ENCODE measurements at regions not wholly inside any gene's neighbourhood (a gene's known extent, or its start where the extent isn't known, plus 50 kb on each side); places are given as distances from the start of the nearest gene placed in this dataset.

GRCh38 chr12:39012870-39013269 is 107.5 kb upstream of the CPNE8 start:
- Mint-ChIP-seq H3K4me3 (no peak overlapping the region), H3K9me3 (peaks cover 3 to 6% of the 10 kb centered on the region in 2 donors), H3K27ac (no peak overlapping the region), H3K4me1 (ENCODE audit: low read depth) (no peaks in the 10 kb centered on the region), H3K27me3 (ENCODE audit: low read depth) (no peaks in the 10 kb centered on the region), H3K36me3 (ENCODE audit: insufficient read depth in 2 of 2) (no peaks in the 10 kb centered on the region)
- ATAC-seq (replicated peaks in 1 of 2) (no peak), DNase-seq (no peak)

GRCh38 chr12:39011166-39011565 is 105.8 kb upstream of the CPNE8 start:
- H3K27me3 Mint-ChIP-seq (ENCODE audit: low read depth): no peaks in the 10 kb centered on the region
- no peak overlapping the region for H3K4me3 Mint-ChIP-seq
- H3K4me1 Mint-ChIP-seq (ENCODE audit: low read depth): no peaks in the 10 kb centered on the region
- H3K9me3 Mint-ChIP-seq: peaks cover 3 to 9% of the 10 kb centered on the region in 2 donors
- H3K36me3 Mint-ChIP-seq (ENCODE audit: insufficient read depth in 2 of 2): no peaks in the 10 kb centered on the region
- ATAC-seq (replicated peaks in 1 of 2) (no peak), DNase-seq (no peak)
- H3K27ac Mint-ChIP-seq: no peak overlapping the region

- H3K4me1 Mint-ChIP-seq (ENCODE audit: low read depth): no peaks in the 10 kb centered on the region
- no peak overlapping the region for H3K27ac Mint-ChIP-seq
- peaks cover 3 to 10% of the 10 kb centered on the region in 2 donors for H3K9me3 Mint-ChIP-seq
- DNase-seq (no peak), ATAC-seq (replicated peaks in 1 of 2) (no peak)
- no peaks in the 10 kb centered on the region for H3K36me3 Mint-ChIP-seq (ENCODE audit: insufficient read depth in 2 of 2)
- H3K4me3 Mint-ChIP-seq: no peak overlapping the region
- no peaks in the 10 kb centered on the region for H3K27me3 Mint-ChIP-seq (ENCODE audit: low read depth)
Measured at GRCh38 chr12:39010406-39010805, 105.0 kb upstream of the CPNE8 start.

GRCh38 chr12:39007619-39008018 is 102.2 kb upstream of the CPNE8 start:
- ATAC-seq (replicated peaks in 1 of 2): no peak
- Mint-ChIP-seq H3K36me3 (ENCODE audit: insufficient read depth in 2 of 2) (no peaks in the 10 kb centered on the region), H3K4me1 (ENCODE audit: low read depth) (no peaks in the 10 kb centered on the region), H3K27me3 (ENCODE audit: low read depth) (no peaks in the 10 kb centered on the region), H3K4me3 (no peak overlapping the region), H3K27ac (no peak overlapping the region), H3K9me3 (peaks cover 0 to 6% of the 10 kb centered on the region in 2 donors)
- DNase-seq: no peak

DNA sequence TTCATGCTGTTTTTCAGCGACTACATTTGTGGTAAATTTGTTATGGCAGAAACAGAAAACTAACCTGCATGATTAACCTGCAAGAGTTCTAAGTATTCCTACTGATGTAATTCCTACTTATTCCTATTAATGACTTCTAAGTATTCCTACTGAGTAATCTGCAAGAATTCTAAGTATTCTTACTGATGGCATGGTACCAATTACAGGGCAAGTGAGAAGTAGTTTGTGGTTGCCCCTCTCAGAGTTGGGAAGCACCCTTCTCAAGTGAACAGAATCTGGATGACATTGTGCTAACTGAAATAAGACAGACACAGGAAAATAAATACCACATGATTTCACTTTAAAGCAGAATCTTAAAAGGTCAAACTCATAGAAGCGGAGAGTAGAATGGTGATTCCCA is 100.9 kb upstream of the CPNE8 start:
- Mint-ChIP-seq H3K27me3 (ENCODE audit: low read depth) (no peaks in the 10 kb centered on the region), H3K4me3 (no peak overlapping the region), H3K36me3 (ENCODE audit: insufficient read depth in 2 of 2) (no peaks in the 10 kb centered on the region), H3K4me1 (ENCODE audit: low read depth) (no peaks in the 10 kb centered on the region), H3K27ac (no peak overlapping the region), H3K9me3 (peaks cover 0 to 6% of the 10 kb centered on the region in 2 donors)
- DNase-seq (no peak), ATAC-seq (replicated peaks in 1 of 2) (no peak)

- H3K4me1 Mint-ChIP-seq (ENCODE audit: low read depth): no peaks in the 10 kb centered on the region
- no peak overlapping the region for H3K27ac Mint-ChIP-seq
- no peaks in the 10 kb centered on the region for H3K36me3 Mint-ChIP-seq (ENCODE audit: insufficient read depth in 2 of 2)
- H3K9me3 Mint-ChIP-seq: peaks cover 0 to 6% of the 10 kb centered on the region in 2 donors
- H3K4me3 Mint-ChIP-seq: no peak overlapping the region
- no peaks in the 10 kb centered on the region for H3K27me3 Mint-ChIP-seq (ENCODE audit: low read depth)
- DNase-seq (no peak), ATAC-seq (replicated peaks in 1 of 2) (no peak)
Measured at GRCh38 chr12:39005671-39006070, 100.3 kb upstream of the CPNE8 start.

DNA sequence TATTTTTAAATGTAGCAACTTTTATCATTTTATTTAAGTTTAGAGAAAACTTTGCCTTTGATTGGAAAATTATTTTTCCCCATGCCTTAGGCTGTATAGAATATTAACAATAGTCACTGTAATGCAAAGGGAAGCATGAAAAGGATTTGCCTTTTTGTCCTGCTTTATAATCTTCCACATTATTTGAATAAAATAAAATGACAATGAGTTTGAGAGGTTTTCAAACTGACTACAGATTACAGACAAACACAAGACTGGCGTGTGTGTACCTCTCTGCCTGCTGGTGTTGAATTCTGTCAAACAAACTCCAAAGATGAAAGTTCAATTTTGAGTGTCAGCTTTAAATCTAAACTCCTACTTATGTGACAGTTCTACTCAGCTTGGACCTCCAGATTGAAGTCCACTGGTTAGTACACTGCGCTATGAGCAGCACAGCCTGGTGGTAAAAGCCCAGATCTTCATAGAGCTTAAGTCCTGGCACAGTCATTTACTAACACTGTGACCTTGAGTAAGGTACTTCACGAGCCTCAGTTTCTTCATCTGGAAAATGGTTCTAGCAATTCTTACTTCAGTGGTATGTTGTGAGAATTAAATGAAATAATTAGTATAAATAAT is 98.3 kb upstream of the CPNE8 start:
- Mint-ChIP-seq H3K9me3 (peaks cover 0 to 6% of the 10 kb centered on the region in 2 donors), H3K36me3 (ENCODE audit: insufficient read depth in 2 of 2) (no peaks in the 10 kb centered on the region), H3K27me3 (ENCODE audit: low read depth) (no peaks in the 10 kb centered on the region), H3K27ac (no peak overlapping the region), H3K4me3 (no peak overlapping the region), H3K4me1 (ENCODE audit: low read depth) (no peaks in the 10 kb centered on the region)
- DNase-seq (no peak), ATAC-seq (replicated peaks in 1 of 2) (no peak)

GRCh38 chr12:39000370-39000769 is 95.0 kb upstream of the CPNE8 start:
- peaks cover 0 to under 1% of the 10 kb centered on the region in 2 donors for H3K9me3 Mint-ChIP-seq
- no peak overlapping the region for H3K27ac Mint-ChIP-seq
- H3K4me1 Mint-ChIP-seq (ENCODE audit: low read depth): no peaks in the 10 kb centered on the region
- no peak for DNase-seq
- H3K36me3 Mint-ChIP-seq (ENCODE audit: insufficient read depth in 2 of 2): no peaks in the 10 kb centered on the region
- H3K4me3 Mint-ChIP-seq: no peak overlapping the region
- no peak for ATAC-seq (replicated peaks in 1 of 2)
- no peaks in the 10 kb centered on the region for H3K27me3 Mint-ChIP-seq (ENCODE audit: low read depth)

GRCh38 chr12:38998887-38999482 is 93.6 kb upstream of the CPNE8 start:
- H3K9me3 Mint-ChIP-seq: no peaks in the 10 kb centered on the region
- ATAC-seq (replicated peaks in 1 of 2) (no peak), DNase-seq (no peak)
- H3K27me3 Mint-ChIP-seq (ENCODE audit: low read depth): no peaks in the 10 kb centered on the region
- no peak overlapping the region for H3K27ac Mint-ChIP-seq
- H3K4me3 Mint-ChIP-seq: no peak overlapping the region
- H3K4me1 Mint-ChIP-seq (ENCODE audit: low read depth): no peaks in the 10 kb centered on the region
- no peaks in the 10 kb centered on the region for H3K36me3 Mint-ChIP-seq (ENCODE audit: insufficient read depth in 2 of 2)

DNA sequence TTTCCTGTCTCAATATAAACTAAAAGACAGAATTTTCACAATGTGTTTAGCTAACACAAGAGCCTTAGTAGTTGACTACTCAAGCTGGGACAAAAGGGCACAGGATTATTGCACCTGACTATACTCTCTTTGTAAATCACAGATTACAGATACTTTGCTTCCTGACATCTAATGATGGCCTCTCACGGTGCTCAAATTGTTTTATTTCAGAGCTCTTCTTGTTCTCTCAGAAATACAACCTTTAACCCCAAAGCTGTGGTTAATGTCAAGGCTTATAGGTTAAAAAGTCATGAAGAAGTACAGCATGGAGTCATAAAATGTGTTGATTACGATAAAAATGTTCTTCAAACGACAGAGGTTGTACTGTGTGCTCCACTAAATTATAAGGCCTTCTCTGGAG is 89.9 kb upstream of the CPNE8 start:
- Mint-ChIP-seq H3K27me3 (ENCODE audit: low read depth) (no peaks in the 10 kb centered on the region), H3K36me3 (ENCODE audit: insufficient read depth in 2 of 2) (no peaks in the 10 kb centered on the region), H3K4me3 (no peak overlapping the region), H3K27ac (no peak overlapping the region), H3K9me3 (no peaks in the 10 kb centered on the region), H3K4me1 (ENCODE audit: low read depth) (no peaks in the 10 kb centered on the region)
- DNase-seq (no peak), ATAC-seq (replicated peaks in 1 of 2) (no peak)

DNA sequence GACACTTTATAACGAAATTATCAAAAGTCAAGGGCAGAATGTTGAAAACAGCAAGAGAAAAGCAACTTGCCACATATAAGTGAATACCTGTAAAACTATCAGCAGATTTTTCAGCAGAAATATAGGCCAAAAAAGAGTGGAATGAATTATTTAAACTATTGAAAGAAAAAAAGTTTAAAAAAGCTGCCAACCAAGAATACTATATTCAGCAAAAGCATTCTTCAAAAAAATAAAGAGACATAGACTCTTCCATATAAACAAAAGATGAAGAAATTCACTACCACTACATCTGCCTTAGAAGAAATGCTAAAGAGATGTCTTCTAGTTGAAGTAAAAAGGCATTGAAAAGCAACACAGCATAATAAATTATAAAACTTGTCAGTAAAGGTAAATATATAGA is 80.6 kb upstream of the CPNE8 start:
- Mint-ChIP-seq H3K27me3 (ENCODE audit: low read depth) (no peaks in the 10 kb centered on the region), H3K9me3 (peaks cover 10 to 12% of the 10 kb centered on the region in 2 donors), H3K4me1 (ENCODE audit: low read depth) (no peaks in the 10 kb centered on the region), H3K36me3 (ENCODE audit: insufficient read depth in 2 of 2) (peaks cover 5 to 8% of the 10 kb centered on the region in 2 donors), H3K4me3 (no peak overlapping the region), H3K27ac (no peak overlapping the region)
- ATAC-seq (replicated peaks in 1 of 2) (no peak), DNase-seq (no peak)

DNA sequence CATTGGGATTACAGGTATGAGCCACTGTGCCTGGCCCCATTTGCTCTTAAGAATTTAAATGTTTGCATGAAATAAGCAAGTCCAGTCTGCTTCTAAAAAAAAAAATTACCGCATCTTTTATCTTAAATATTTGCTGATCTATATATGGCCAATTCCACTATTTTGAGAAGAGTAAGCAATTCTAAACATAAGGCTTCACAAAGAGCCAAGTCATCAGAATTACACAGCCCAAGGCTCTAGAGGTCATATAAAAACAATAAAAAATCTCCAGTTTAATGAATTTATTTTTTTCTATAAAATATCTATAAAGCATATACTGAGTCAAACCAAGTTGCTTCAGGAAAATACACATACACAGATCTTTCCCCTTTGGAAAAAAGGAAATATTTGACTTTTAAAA is 79.0 kb upstream of the CPNE8 start:
- no peaks in the 10 kb centered on the region for H3K27me3 Mint-ChIP-seq (ENCODE audit: low read depth)
- no peak overlapping the region for H3K4me3 Mint-ChIP-seq

GRCh38 chr12:38983117-38983571 is 77.8 kb upstream of the CPNE8 start:
- H3K27ac Mint-ChIP-seq: no peak overlapping the region
- no peaks in the 10 kb centered on the region for H3K4me1 Mint-ChIP-seq (ENCODE audit: low read depth)
- H3K4me3 Mint-ChIP-seq: no peak overlapping the region
- no peak for ATAC-seq (replicated peaks in 1 of 2)
- H3K9me3 Mint-ChIP-seq: peaks cover 5 to 11% of the 10 kb centered on the region in 2 donors
- no peaks in the 10 kb centered on the region for H3K27me3 Mint-ChIP-seq (ENCODE audit: low read depth)
- DNase-seq: no peak
- peaks cover 5 to 8% of the 10 kb centered on the region in 2 donors for H3K36me3 Mint-ChIP-seq (ENCODE audit: insufficient read depth in 2 of 2)

More for the DNA sequence above, 79.0 kb upstream of the CPNE8 start:
- ATAC-seq (replicated peaks in 1 of 2) (no peak), DNase-seq (no peak)
- H3K36me3 Mint-ChIP-seq (ENCODE audit: insufficient read depth in 2 of 2): peaks cover 5 to 8% of the 10 kb centered on the region in 2 donors
- H3K4me1 Mint-ChIP-seq (ENCODE audit: low read depth): no peaks in the 10 kb centered on the region
- H3K27ac Mint-ChIP-seq: no peak overlapping the region
- peaks cover 8 to 11% of the 10 kb centered on the region in 2 donors for H3K9me3 Mint-ChIP-seq

- no peak for DNase-seq
- no peak overlapping the region for H3K4me3 Mint-ChIP-seq
- peaks cover 8 to 9% of the 10 kb centered on the region in 2 donors for H3K9me3 Mint-ChIP-seq
- ATAC-seq (replicated peaks in 1 of 2): no peak
- H3K36me3 Mint-ChIP-seq (ENCODE audit: insufficient read depth in 2 of 2): no peaks in the 10 kb centered on the region
- no peak overlapping the region for H3K27ac Mint-ChIP-seq
- no peaks in the 10 kb centered on the region for H3K27me3 Mint-ChIP-seq (ENCODE audit: low read depth)
- no peaks in the 10 kb centered on the region for H3K4me1 Mint-ChIP-seq (ENCODE audit: low read depth)
Measured at GRCh38 chr12:38977132-38977531, 71.7 kb upstream of the CPNE8 start.

All from activated T-cell treated with anti-CD3 and anti-CD28 coated beads, Interleukin-2, amount 50 U/mL, for 72 hours (primary cell).